ENCODE measurements at regions not wholly inside any gene's neighbourhood (a gene's known extent, or its start where the extent isn't known, plus 50 kb on each side); places are given as distances from the start of the nearest gene placed in this dataset.

GRCh38 chr10:33809732-33810131 lies 475.3 kb upstream of the NRP1 start:
- H3K27ac Mint-ChIP-seq: no peak overlapping the region
- H3K9ac ChIP-seq (ENCODE audit: insufficient read depth, low read length, poor library complexity, severe bottlenecking): no peak overlapping the region
- peaks cover 0 to 6% (median 5%) of the 10 kb centered on the region in 3 donors for H3K27me3 Mint-ChIP-seq (ENCODE audit: low read depth in 3 of 3)
- H3K4me1 Mint-ChIP-seq: no peaks in the 10 kb centered on the region
- intact Hi-C loops (cut with micrococcal nuclease): no loop called here
- no peaks in the 10 kb centered on the region for H3K9me3 ChIP-seq (replicated peaks in 1 of 2; ENCODE audit: control insufficient read depth in 1 of 2, insufficient read depth in 1 of 2, low read length in 2 of 2)
- H4K20me1 ChIP-seq (ENCODE audit: insufficient read depth, low read length): no peaks in the 10 kb centered on the region
- no peaks in the 10 kb centered on the region for H3K36me3 Mint-ChIP-seq
- H3K4me1 ChIP-seq (ENCODE audit: control insufficient read depth in 1 of 2, insufficient read depth in 2 of 2, low read length in 2 of 2): no peaks in the 10 kb centered on the region
- no peaks in the 10 kb centered on the region for H3K36me3 ChIP-seq (replicated peaks in 1 of 2; ENCODE audit: control insufficient read depth in 1 of 2, insufficient read depth in 2 of 2, low read length in 2 of 2)
- H3K4me3 Mint-ChIP-seq: no peak overlapping the region
- no peaks in the 10 kb centered on the region for H3K27me3 ChIP-seq (ENCODE audit: control insufficient read depth in 2 of 2, insufficient read depth in 2 of 2, low read length in 2 of 2)
- TF ChIP-seq, protein P1, sequence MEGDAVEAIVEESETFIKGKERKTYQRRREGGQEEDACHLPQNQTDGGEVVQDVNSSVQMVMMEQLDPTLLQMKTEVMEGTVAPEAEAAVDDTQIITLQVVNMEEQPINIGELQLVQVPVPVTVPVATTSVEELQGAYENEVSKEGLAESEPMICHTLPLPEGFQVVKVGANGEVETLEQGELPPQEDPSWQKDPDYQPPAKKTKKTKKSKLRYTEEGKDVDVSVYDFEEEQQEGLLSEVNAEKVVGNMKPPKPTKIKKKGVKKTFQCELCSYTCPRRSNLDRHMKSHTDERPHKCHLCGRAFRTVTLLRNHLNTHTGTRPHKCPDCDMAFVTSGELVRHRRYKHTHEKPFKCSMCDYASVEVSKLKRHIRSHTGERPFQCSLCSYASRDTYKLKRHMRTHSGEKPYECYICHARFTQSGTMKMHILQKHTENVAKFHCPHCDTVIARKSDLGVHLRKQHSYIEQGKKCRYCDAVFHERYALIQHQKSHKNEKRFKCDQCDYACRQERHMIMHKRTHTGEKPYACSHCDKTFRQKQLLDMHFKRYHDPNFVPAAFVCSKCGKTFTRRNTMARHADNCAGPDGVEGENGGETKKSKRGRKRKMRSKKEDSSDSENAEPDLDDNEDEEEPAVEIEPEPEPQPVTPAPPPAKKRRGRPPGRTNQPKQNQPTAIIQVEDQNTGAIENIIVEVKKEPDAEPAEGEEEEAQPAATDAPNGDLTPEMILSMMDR (IDR thresholded peaks at IDR 0.05): no peak
- H2AFZ ChIP-seq (ENCODE audit: insufficient read depth, low read depth, low read length, poor library complexity, severe bottlenecking): no peak overlapping the region
- no peaks in the 10 kb centered on the region for H3K79me2 ChIP-seq (ENCODE audit: insufficient read depth, low read length)
- no peak overlapping the region for H3K4me2 ChIP-seq (replicated peaks; ENCODE audit: extremely low read depth, low read length, poor library complexity, severe bottlenecking)
- no peak for DNase-seq
- 100% methylated on average over 3 of the region's 3 CpGs for WGBS (ENCODE audit: insufficient coverage)
- H3K27ac ChIP-seq (ENCODE audit: low read depth in 1 of 2, low read length in 2 of 2): no peak overlapping the region
- H3K9me3 Mint-ChIP-seq: peaks cover 0 to 5% (median 0%) of the 10 kb centered on the region in 7 donors
- no peak overlapping the region for H3K4me3 ChIP-seq (replicated peaks in 1 of 3; ENCODE audit: low read depth in 2 of 3, low read length in 3 of 3)

DNA sequence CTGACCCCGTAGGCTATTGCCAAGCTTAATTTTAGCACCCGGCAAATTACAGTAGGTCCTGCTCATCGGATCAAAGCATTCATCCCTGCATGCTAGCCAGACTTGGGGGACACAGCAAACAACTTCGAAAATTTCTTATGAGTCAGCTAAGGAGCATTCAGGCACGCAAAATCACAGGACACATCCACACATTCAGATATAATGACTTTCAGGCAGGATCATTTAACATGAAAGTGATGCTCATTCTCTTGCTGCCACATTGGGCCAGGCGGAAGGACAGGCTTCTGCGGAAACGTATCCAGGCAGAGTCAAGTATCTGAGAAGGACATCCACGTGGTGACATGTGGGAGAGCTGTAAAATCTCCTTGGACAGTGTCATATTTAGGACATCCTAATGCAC lies 474.0 kb upstream of the NRP1 start:
- Histone ChIP-seq H3K79me2 (ENCODE audit: insufficient read depth, low read length) (no peaks in the 10 kb centered on the region), H3K4me2 (replicated peaks; ENCODE audit: extremely low read depth, low read length, poor library complexity, severe bottlenecking) (no peak overlapping the region), H3K9me3 (replicated peaks in 1 of 2; ENCODE audit: control insufficient read depth in 1 of 2, insufficient read depth in 1 of 2, low read length in 2 of 2) (no peaks in the 10 kb centered on the region), H3K27ac (ENCODE audit: low read depth in 1 of 2, low read length in 2 of 2) (no peak overlapping the region), H3K9ac (ENCODE audit: insufficient read depth, low read length, poor library complexity, severe bottlenecking) (no peak overlapping the region), H3K4me3 (replicated peaks in 1 of 3; ENCODE audit: low read depth in 2 of 3, low read length in 3 of 3) (no peak overlapping the region), H3K36me3 (replicated peaks in 1 of 2; ENCODE audit: control insufficient read depth in 1 of 2, insufficient read depth in 2 of 2, low read length in 2 of 2) (no peaks in the 10 kb centered on the region), H3K4me1 (ENCODE audit: control insufficient read depth in 1 of 2, insufficient read depth in 2 of 2, low read length in 2 of 2) (no peaks in the 10 kb centered on the region), H3K27me3 (ENCODE audit: control insufficient read depth in 2 of 2, insufficient read depth in 2 of 2, low read length in 2 of 2) (no peaks in the 10 kb centered on the region), H4K20me1 (ENCODE audit: insufficient read depth, low read length) (no peaks in the 10 kb centered on the region), H2AFZ (ENCODE audit: insufficient read depth, low read depth, low read length, poor library complexity, severe bottlenecking) (no peak overlapping the region)
- H3K9me3 Mint-ChIP-seq: peaks cover 0 to 4% (median 0%) of the 10 kb centered on the region in 7 donors
- DNase-seq: no peak
- no peaks in the 10 kb centered on the region for H3K36me3 Mint-ChIP-seq
- peaks cover 0 to 7% (median 6%) of the 10 kb centered on the region in 3 donors for H3K27me3 Mint-ChIP-seq (ENCODE audit: low read depth in 3 of 3)
- WGBS (ENCODE audit: insufficient coverage): 90% methylated on average over 8 of the region's 9 CpGs
- TF ChIP-seq, protein P1 (IDR thresholded peaks at IDR 0.05): no peak
- intact Hi-C loops (cut with micrococcal nuclease): no loop called here
- no peak overlapping the region for H3K4me3 Mint-ChIP-seq
- no peaks in the 10 kb centered on the region for H3K4me1 Mint-ChIP-seq
- peak overlapping the region in 1 of 7 donors; percentile 12 for H3K27ac Mint-ChIP-seq

Data from CD14-positive monocyte (primary cell).